ENCODE measurements at regions not wholly inside any gene's neighbourhood (a gene's known extent, or its start where the extent isn't known, plus 50 kb on each side); places are given as distances from the start of the nearest gene placed in this dataset.

DNA sequence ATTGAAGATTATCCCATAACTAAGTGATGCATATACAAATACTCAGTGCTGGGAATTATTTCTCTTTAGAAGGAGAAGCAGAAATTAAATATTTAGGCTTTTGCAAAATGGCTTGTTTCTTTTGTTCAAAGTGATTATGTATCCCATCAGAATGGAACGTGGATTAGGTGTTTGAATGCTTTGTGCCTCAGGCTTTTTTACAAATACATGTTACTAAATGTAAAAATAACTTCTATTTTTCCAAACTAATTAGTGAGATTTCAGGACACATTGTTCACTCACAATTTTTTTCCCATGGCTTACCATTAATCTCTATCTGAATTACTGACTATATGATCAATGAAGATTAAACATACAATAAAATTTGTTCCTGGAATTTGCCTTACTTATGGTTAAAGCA is 925.9 kb upstream of the CITED2 start:
- DNase-seq (ENCODE audit: low read depth) = no peak
- Mint-ChIP-seq H3K9me3 (ENCODE audit: unreplicated experiment) (peaks cover 2% of the 10 kb centered on the region), H3K27ac (ENCODE audit: unreplicated experiment) (no peak overlapping the region), H3K4me3 (ENCODE audit: unreplicated experiment) (no peak overlapping the region), H3K4me1 (ENCODE audit: low read depth, unreplicated experiment) (no peaks in the 10 kb centered on the region), H3K27me3 (ENCODE audit: low read depth, unreplicated experiment) (no peaks in the 10 kb centered on the region), H3K36me3 (ENCODE audit: low read depth, unreplicated experiment) (no peaks in the 10 kb centered on the region)
- Histone ChIP-seq H4K20me1 (ENCODE audit: insufficient read depth, low read length) (no peaks in the 10 kb centered on the region), H3K4me2 (ENCODE audit: low read length) (no peak overlapping the region), H3K9ac (ENCODE audit: low read length) (no peak overlapping the region), H3K27me3 (ENCODE audit: insufficient read depth, low read length) (no peaks in the 10 kb centered on the region), H2AFZ (ENCODE audit: low read depth, low read length) (no peak overlapping the region), H3K36me3 (ENCODE audit: insufficient read depth, low read length) (no peaks in the 10 kb centered on the region), H3K27ac (ENCODE audit: low read depth, low read length) (no peak overlapping the region), H3K9me3 (ENCODE audit: insufficient read depth, low read depth, low read length) (no peaks in the 10 kb centered on the region), H3K4me3 (ENCODE audit: insufficient read depth, low read depth, low read length) (no peak overlapping the region), H3K4me1 (ENCODE audit: insufficient read depth, low read length) (no peaks in the 10 kb centered on the region), H3K79me2 (ENCODE audit: insufficient read depth, low read length) (no peaks in the 10 kb centered on the region)
- no peak for FAIRE-seq
- no peak for TF ChIP-seq EZH2 (IDR thresholded peaks at IDR 0.05; ENCODE audit: insufficient read depth, low read length)
- no peak for TF ChIP-seq CTCF (IDR thresholded peaks at IDR 0.05; ENCODE audit: insufficient read depth, low read depth, low read length)

GRCh38 chr6:140289186-140289585 is 914.7 kb upstream of the CITED2 start:
- Mint-ChIP-seq H3K4me3 (ENCODE audit: unreplicated experiment) (no peak overlapping the region), H3K4me1 (ENCODE audit: low read depth, unreplicated experiment) (peaks cover 2% of the 10 kb centered on the region), H3K36me3 (ENCODE audit: low read depth, unreplicated experiment) (no peaks in the 10 kb centered on the region), H3K9me3 (ENCODE audit: unreplicated experiment) (peaks cover 4% of the 10 kb centered on the region), H3K27me3 (ENCODE audit: low read depth, unreplicated experiment) (no peaks in the 10 kb centered on the region), H3K27ac (ENCODE audit: unreplicated experiment) (no peak overlapping the region)
- TF ChIP-seq EZH2 (IDR thresholded peaks at IDR 0.05; ENCODE audit: insufficient read depth, low read length) (no peak), CTCF (IDR thresholded peaks at IDR 0.05; ENCODE audit: insufficient read depth, low read depth, low read length) (no peak)
- H3K4me2 ChIP-seq (ENCODE audit: low read length) = no peak overlapping the region
- H3K4me3 ChIP-seq (ENCODE audit: insufficient read depth, low read depth, low read length) = no peak overlapping the region
- FAIRE-seq (no peak), DNase-seq (ENCODE audit: low read depth) (no peak)
- no peaks in the 10 kb centered on the region for H3K36me3 ChIP-seq (ENCODE audit: insufficient read depth, low read length)
- H2AFZ ChIP-seq (ENCODE audit: low read depth, low read length) = no peak overlapping the region
- no peaks in the 10 kb centered on the region for H4K20me1 ChIP-seq (ENCODE audit: insufficient read depth, low read length)
- no peak overlapping the region for H3K27ac ChIP-seq (ENCODE audit: low read depth, low read length)
- no peaks in the 10 kb centered on the region for H3K27me3 ChIP-seq (ENCODE audit: insufficient read depth, low read length)
- H3K79me2 ChIP-seq (ENCODE audit: insufficient read depth, low read length) = no peaks in the 10 kb centered on the region
- no peak overlapping the region for H3K9ac ChIP-seq (ENCODE audit: low read length)
- no peaks in the 10 kb centered on the region for H3K9me3 ChIP-seq (ENCODE audit: insufficient read depth, low read depth, low read length)
- H3K4me1 ChIP-seq (ENCODE audit: insufficient read depth, low read length) = no peaks in the 10 kb centered on the region

DNA sequence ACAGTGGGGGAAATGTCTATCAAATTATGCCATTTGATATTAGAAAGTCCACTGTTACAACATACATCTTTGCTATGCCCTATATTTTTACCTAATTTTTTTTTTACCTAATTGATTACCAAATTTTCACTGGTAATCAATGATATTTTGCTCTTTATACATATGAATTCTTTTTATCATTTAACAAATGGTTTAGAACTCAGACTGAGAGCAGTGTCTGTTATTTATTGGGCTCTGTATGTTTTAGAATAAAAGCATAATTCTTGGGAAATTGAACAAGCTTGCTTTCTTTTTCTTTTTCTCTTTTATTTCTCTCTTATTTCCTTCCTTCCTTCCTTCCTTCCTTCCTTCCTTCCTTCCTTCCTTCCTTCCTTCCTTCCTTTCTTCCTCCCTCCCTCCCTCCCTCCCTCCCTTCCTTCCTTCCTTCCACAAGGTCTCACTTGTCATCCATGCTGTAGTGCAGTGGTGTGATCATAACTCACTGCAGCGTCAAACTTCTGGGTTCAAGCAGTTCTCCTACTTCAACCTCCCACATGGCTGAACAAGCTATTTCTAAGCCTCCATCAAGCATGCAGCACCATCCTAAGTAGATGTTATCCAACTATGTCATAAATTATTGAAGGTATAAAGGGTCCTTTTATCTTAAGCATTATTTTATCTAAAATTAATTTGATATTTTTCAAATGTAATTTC is 911.7 kb upstream of the CITED2 start:
- TF ChIP-seq CTCF (IDR thresholded peaks at IDR 0.05; ENCODE audit: insufficient read depth, low read depth, low read length) (no peak), EZH2 (IDR thresholded peaks at IDR 0.05; ENCODE audit: insufficient read depth, low read length) (no peak)
- H3K4me1 Mint-ChIP-seq (ENCODE audit: low read depth, unreplicated experiment) = peaks cover 2% of the 10 kb centered on the region
- no peaks in the 10 kb centered on the region for H3K9me3 ChIP-seq (ENCODE audit: insufficient read depth, low read depth, low read length)
- H2AFZ ChIP-seq (ENCODE audit: low read depth, low read length) = no peak overlapping the region
- no peak overlapping the region for H3K9ac ChIP-seq (ENCODE audit: low read length)
- H3K4me2 ChIP-seq (ENCODE audit: low read length) = no peak overlapping the region
- no peaks in the 10 kb centered on the region for H3K79me2 ChIP-seq (ENCODE audit: insufficient read depth, low read length)
- no peak overlapping the region for H3K27ac Mint-ChIP-seq (ENCODE audit: unreplicated experiment)
- no peaks in the 10 kb centered on the region for H3K36me3 ChIP-seq (ENCODE audit: insufficient read depth, low read length)
- FAIRE-seq (no peak), DNase-seq (ENCODE audit: low read depth) (no peak)
- H3K27ac ChIP-seq (ENCODE audit: low read depth, low read length) = no peak overlapping the region
- H4K20me1 ChIP-seq (ENCODE audit: insufficient read depth, low read length) = no peaks in the 10 kb centered on the region
- no peaks in the 10 kb centered on the region for H3K4me1 ChIP-seq (ENCODE audit: insufficient read depth, low read length)
- no peaks in the 10 kb centered on the region for H3K27me3 Mint-ChIP-seq (ENCODE audit: low read depth, unreplicated experiment)
- no peaks in the 10 kb centered on the region for H3K9me3 Mint-ChIP-seq (ENCODE audit: unreplicated experiment)
- no peaks in the 10 kb centered on the region for H3K27me3 ChIP-seq (ENCODE audit: insufficient read depth, low read length)
- no peaks in the 10 kb centered on the region for H3K36me3 Mint-ChIP-seq (ENCODE audit: low read depth, unreplicated experiment)
- H3K4me3 Mint-ChIP-seq (ENCODE audit: unreplicated experiment) = no peak overlapping the region
- no peak overlapping the region for H3K4me3 ChIP-seq (ENCODE audit: insufficient read depth, low read depth, low read length)
